Stimulated activated CD8-positive, alpha-beta memory T cell treated with anti-CD3 and anti-CD28 coated beads, Interleukin-12 subunit alpha, Interleukin-12 subunit beta, amount 100 ng/mL, for 1 hour (primary cell): ENCODE measurements at regions not wholly inside any gene's neighbourhood (a gene's known extent, or its start where the extent isn't known, plus 50 kb on each side); places are given as distances from the start of the nearest gene placed in this dataset.
"Not testable (repeated sequence)": the region's sequence is repeated elsewhere in the genome, so short reads cannot be mapped to it uniquely, and the experiment has no call there.

Source experiments
- DNase-seq: peaks from one replicate; pipeline ENCODE4 v3.0.0-alpha.2; 2020; ENCODE audit warnings: low read depth

DNA sequence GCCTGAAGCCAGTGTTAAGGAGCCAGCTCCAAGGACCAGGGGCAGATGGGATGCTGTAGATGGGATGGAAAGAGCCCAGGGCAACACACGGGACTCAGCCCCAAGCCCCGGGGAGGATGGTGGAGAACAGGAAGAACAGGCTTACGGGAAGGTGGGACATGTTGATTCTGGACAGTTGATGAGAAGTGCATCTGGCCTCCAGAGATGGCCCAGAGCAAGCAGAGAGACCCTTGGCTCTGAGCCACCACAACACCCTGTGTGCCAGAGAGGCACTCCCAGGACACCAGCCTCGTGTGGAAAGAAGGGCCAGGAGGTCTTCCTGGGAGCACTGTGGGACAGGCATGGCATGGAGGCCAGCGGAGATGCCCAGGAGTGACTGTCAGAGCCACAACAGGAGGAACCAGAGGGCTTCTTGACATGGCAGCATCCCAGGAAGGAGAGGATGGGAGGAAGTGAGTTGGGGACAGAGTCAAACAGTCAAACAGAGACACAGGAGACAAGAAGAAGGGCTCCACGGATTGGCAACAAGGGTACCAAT lies 156.3 kb upstream of the MVB12B start:
- no peak for DNase-seq

DNA sequence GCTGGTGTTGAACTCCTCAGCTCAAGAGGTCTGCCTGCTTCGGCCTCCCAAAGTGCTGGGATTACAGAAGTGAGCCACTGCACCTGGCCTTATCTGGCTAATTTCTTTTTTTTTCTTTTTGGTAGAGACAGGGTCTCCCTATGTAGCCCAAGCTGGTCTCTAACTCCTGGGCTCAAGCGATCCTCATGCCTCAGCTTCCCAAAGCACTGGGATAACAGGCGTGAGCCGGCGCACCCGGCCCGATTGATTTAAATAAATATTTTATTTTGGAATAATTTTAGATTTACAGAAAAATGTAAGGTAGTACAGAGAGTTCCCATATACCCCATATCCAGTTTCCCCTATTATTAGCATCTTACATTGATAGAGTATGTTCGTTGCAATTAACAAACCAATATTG lies 155.0 kb upstream of the MVB12B start:
- no peak for DNase-seq

DNA sequence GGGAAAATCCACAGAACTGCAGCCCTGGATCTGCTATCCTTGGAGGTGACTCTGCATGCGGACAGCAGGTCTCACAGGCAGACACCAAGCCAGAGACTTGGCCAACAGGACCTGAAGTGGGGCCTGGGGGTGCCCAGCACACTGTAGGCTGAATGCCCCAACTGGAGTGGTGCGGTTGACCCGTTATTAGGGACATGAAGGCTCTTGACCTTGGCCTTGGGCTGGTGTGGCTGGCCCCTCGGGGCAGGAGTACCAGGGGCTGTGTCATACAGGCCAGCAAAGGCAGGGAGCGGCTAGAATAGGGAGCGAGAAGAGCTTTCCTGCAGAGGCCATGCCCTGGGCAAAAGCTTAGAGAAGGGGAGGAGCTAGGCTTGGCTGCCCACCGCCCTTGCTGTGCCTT lies 153.2 kb upstream of the MVB12B start:
- DNase-seq: no peak

DNA sequence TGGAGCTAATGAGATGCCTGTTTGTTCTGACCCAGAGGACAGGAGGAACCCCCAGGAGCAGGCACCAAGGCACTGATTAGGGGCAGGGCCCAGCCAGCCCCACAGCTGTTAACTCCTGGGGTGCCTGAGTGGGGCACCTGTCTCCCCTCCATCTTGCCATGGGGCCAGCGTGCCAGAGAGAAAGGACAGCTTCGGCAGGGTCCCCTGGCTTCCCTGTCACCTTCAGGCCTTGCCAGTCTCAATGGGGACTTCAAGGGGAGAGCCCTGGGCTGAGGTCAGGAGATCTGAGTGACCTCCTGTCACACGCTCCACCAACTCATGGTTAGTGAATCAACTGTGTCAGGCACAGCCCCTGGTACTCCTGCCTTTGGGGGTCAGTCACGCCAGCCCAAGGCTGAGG lies 152.7 kb upstream of the MVB12B start:
- no peak for DNase-seq

DNA sequence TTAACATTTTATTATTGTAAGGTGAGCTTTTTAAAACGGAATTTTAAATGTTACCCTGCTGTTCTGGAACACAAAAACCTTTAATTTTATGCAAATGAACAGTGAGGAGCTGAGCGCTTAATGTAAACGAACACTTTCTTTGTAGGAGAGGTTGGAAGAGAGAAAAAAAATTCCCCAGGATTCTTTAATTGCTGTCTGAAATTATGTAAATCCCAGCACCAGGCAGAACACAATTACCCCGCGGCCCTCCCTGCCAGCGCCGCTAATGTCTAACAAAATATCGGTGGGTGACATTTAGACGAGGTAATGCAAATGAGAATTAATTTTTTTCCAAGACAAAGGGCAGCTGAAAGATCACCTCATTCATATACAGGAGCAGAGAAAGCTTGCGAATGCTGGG lies 143.4 kb upstream of the MVB12B start:
- no peak for DNase-seq

DNA sequence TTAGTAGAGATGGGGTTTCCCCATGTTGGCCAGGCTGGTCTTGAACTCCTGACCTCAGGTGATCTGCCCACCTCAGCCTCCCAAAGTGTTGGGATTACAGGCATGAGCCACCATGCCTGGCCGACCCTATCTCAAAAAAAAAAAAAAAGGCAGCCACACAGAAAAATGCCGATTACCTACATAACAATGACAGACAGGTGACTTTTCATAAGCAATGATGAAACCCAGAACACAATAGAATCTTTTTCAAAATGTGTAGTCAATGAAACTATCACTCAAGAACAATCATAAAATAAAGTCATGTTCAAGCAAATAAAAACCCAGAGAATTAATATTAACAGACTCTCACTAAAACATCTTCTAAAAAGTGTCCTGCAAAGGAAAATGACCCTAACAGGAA lies 135.6 kb upstream of the MVB12B start:
- DNase-seq: not testable (repeated sequence)

DNA sequence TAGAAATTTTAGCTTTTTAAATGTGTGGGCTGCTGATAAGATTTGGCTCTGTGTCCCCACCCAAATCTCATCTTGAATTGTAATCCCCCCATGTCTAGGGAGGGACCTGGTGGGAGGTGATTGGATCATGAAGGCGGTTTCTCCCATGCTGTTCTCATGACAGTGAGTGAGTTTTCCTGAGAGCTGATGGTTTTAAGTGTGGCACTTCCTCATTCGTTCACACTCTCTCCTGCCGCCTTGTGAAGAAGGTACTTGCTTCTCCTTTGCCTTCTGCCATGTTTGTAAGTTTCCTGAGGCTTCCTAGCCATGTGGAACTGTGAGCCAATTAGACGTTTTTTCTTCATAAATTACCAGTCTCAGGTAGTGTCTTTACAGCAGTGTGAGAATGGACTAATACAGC lies 127.8 kb upstream of the MVB12B start:
- DNase-seq: no peak

DNA sequence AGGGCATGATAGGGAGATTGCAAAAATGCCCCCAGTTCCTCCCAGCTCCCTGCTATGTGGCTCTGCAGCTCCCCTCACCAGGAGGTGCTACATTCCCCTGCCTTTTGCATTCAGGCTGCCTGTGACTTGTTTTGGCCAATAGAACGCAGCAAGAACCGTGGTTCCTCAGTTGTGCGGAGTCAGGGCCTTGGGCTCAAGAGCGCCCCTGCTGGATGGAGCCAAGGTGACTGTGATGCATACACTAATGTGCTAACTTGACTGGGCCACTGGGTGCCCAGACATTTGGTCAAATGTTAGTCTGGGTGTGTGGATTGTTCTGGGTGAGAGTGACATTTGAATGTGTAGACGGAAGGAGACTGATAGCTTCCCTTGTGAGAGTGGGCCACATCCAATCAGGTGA lies 123.3 kb upstream of the MVB12B start:
- no peak for DNase-seq

DNA sequence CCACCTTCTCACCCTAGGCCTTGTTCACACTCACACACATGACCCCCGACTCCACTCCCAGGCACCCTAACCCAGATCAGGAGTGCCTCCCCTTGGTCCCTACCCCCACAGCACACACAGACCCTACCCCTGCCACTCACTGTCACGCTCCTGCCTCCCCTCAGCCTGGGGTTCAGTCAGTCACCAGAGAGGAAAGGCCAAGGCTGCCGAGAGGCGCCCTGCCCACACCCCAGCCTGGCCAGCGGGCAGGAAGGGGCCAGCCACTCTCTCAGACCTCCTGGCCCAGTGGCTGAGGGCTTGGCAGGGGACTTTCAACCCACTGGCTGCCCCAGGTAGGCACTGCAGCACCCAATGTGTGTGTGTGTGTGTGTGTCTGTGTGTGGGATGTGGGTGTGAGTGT lies 122.4 kb upstream of the MVB12B start:
- no peak for DNase-seq

DNA sequence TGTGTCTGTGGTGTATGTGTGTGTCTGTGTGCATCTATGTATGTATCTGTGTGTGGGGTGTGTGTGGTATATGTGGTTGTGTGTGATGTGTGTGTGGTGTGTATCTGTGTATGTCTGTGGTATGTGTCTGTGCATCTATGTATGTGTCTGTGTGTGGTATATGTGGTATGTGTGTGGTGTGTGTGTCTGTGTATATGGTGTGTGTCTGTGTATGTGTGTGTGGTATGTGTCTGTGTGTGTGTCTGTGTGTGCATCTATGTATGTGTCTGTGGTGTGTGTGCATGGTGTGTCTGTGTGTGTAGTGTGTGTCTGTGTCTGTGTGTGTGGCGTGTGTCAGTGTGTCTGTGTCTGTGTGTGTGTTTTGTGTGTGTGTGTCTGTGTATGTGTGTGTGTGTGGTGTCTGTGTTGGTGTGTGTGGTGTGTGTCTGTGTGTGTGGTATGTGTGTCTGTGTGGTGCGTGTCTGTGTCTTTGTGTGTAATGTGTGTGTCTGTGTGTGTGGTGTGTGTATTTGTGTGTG lies 121.9 kb upstream of the MVB12B start:
- no peak for DNase-seq

DNA sequence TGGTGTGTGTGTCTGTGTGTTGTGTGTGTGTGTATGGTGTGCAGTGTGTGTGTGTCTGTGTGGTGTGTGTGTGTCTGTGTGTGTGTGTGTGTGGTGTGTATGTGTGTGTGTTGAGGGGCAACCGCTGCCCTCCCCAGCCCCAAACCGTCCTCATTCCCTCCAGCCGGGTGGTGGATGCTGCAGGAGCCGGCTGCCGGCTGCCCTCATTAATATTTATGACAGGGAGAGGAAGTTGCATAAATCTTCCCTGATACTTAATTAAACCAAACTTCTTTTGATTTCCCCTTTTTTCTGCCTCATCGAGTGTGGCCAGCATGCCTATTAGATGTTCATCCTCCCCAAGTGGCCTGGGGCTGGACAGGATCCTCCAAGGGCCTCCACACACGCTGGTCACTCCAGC lies 121.4 kb upstream of the MVB12B start:
- no peak for DNase-seq

DNA sequence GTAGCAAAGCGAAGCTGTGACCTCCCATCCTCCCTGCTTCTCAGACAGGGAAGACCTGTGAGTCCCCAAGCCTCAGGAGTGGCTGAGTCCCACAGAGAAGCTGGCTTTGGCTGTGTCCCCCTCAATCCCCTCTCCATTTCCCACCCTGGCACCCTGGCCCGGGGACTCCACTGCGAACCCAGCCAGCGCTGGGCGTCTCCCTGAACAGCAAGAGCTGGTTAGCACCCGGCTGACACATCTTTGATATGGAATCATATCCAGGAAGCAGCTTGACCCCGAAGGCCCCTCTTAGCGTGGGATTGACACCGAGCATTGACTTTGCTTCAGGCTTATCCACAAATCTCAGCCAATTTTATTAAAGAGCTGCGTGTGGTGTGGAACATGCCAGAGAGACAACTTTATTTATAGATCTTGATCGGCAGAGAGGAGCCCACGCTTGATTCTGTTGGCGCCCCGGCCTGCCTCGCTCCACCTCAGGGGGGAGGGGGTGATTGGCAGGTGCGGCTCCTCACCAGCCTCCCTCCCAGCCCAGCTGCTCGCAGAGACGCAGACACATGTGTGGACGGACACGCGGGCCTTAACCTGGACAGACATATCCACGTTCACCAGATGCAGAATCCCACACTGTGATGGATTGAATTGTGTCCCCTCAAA lies 120.7 kb upstream of the MVB12B start:
- no peak for DNase-seq

DNA sequence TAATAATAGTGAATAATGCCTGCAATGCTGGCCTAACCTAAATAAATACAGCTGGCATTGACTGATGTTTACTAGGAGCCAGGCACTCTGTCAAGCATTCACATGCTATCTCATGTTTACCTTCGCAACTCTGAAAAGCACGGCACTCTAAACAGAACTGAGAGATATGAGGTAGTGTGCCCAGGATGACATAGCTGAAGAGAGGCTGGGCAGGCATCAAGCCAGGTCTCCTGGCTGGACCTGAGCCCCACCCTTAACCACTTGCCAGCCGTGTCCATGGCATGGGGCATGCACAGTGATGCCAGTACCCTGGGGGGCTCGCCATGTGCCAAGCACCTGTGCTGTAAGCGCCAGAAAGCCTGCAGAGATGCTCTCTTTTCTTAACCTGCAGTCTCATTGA lies 119.4 kb upstream of the MVB12B start:
- DNase-seq: no peak

DNA sequence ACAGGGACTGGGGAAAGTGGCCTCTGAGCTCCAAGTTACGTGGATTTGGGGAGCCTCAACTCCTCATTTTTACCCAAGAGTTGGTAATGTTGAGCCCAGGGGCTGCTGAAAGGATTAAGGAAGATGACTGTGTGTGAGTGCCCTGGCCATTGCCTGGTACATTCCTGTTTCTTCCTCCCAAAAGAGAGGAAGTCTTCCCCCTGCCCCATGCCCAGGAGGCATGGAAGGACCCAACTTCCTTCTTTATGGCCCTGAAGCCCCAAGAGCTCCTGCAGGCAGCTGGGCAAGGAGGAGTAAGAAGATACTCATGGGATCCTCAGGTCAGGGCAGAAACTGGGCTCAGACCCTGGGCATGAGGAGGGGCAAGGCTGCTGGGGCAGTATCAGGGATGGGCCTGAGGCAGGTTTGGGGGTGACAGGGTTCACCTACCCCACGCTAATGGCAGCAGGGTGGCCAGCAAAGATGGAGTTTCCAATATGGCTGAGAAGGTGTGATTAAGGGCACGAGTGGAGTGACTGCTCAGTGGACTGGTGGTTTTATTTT lies 118.3 kb upstream of the MVB12B start:
- DNase-seq: no peak

DNA sequence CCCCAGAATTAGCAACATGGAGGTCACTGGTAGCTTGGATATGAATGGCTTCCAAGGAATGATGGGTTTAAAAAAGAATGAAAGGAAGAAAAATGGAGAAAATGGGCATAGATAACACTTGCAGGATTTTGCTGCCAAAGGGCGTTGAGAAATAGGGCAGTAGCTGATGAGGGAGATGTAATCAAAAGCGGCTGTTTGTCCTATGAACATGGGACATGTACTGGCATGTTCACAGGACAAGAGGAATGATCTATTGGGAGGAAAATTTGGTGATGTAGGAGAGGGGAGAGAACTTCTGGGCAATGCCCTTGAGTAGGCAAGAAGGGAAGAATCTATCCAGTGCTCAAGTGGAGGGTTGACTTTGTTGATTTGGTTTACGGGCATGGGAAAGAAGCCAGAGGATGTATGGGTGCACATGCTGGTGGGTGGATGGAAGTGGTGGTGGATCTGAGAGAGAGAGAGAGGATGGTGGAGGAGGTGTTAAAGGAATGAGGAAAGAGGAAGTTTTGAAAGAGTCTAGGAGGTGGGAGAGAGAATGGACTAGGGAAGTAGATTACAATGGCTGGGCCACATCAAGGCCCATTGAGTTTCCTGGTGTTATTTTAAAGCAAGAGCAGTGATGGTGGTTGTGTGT lies 115.1 kb upstream of the MVB12B start:
- DNase-seq: no peak

DNA sequence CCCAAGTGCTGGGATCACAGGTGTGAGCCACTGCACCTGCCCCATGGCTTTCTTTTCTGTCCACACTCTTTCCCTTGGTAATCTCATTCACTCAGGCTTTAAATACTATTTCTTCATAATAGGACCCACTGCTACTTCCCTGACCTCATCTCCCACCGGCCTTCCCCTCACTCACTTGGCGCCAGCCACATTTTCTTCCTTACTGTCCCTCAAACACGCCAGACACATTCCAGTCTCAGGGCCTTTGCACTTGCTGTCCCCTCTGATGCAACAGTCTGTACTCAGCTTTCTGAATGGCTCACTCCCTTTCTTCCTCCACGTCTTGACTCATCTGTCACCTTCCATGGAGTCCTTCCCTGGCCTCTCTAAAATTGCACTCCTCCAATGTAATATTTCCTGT lies 111.1 kb upstream of the MVB12B start:
- no peak for DNase-seq

DNA sequence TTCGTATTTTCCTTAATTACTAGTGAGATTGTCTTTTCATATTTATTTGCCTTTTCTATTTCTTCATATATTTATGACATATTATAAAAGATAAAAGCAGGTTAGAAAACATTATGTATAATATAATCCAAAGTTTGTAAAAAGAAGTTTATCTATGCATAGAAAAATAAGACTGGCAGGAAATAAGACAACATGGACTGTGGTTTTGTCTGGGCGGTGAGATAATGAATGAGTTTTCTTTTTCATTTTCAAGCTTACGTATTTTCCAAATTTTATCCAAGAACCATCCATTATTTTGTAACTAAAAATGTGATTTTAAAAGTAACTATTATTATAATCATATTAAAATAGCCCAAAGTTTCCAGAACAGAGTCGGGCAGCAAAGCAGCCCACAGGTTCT lies 109.8 kb upstream of the MVB12B start:
- DNase-seq: no peak

DNA sequence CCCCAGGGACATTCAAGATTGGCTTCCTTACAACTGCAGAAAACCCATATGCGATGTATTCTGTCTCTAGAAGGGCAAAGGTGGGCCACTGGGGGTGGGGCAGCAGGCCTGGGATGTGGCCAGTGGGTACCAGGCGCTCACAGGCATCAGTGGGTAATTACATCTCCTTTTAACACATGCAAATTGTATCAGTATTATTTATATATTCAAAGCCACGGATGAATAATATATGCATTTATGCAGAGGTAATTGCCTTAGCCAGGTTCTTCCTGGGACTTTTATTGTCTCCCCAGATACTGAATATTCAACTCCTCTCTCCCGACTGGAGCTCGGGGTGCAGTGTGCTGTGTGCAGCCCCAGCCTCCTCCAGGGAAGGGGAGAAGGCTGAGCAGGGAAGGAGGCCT lies 109.4 kb upstream of the MVB12B start:
- no peak for DNase-seq

DNA sequence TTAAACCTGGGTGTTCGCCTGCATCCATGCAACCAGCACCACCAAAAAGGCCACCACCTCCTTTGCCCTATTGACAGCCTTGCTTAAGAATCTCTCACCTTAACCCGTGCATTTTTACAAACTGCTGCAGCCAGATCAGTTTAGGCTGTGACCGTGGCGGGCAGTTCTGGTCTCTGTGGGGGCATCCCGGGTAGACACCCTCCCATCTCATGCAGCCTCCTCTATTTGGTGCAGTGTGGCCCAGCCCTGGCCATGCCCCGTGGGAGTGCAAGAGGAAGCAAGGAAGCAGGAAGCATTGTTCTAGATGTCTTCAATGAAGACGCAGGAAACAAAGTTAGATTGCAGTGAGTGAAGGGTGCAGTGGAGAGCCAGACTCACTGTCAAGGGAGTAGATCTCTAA lies 108.8 kb upstream of the MVB12B start:
- no peak for DNase-seq

DNA sequence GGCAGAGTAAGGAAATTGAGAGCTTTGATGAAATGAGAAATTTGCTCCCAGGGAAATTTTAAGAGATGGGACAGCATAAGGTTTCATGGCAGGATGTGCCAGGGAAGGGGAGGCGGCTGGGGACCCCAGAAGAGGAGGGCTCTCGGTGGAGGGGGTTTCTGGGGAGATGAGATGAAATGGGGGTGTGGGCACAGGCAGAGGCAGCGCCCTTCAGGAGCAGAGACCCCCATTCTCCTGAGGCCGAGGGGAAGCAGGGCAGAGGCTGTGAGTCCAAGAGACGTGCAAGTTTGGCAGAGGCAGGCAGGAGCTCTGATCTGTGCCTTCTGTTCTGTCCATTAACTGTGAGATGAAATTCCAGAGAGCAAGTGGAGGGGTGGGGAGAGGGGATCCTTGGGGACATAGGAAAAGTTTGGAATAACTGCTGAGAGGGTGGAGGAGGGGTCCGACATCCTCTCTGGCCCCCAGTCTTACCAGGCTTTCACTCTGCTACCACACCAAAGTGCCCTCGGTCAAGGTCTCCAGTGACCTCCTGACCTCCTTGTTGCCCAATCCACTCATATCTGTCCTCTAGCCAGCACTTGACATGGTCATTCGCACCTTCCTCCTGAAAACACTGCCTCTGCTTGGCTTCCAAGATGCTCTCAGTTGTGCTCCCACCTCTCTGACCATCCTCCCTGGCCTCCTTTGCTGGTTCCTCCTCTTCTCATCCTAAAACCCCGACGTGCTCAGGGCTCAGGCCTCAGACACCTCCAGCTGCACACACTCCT lies 108.1 kb upstream of the MVB12B start:
- no peak for DNase-seq

DNA sequence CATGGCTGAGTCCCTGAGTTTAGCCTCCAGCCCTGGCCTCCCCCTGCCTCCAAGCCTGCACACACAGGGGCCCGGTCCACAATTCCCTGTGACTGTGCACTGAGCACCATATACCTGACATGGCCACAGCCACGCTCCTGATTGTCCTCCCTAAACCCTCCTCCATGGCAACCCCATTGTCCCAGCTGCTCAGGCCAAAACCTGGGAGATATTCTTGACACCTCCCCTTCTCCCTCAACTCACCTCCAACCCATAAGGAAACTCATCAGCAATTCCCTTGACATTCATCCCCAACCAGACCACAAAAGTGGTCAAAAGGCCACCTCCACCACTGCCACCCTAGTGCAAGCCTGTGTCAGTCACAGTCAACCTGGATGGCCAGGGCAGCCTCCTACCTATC lies 107.5 kb upstream of the MVB12B start:
- DNase-seq: no peak

DNA sequence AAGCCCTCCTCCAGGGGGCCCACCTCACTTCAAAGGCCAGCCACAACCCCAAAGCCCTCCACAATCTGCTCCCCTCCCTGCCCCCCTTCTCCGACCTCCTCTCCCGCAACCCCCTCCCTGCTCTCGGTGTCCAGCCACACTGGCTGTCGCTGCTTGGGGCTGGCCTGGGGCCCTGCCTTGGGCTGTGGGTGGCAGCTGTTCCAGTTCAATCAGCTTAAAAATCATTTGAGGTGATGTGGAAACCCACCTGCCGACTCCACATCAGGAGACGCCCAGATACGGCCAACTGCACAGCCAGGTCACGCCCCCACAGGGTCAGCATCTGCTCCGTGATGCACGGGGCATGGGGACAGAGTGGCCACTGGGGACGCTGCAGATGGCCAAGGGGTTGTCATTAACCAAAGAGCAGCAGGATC lies 107.0 kb upstream of the MVB12B start:
- no peak for DNase-seq

DNA sequence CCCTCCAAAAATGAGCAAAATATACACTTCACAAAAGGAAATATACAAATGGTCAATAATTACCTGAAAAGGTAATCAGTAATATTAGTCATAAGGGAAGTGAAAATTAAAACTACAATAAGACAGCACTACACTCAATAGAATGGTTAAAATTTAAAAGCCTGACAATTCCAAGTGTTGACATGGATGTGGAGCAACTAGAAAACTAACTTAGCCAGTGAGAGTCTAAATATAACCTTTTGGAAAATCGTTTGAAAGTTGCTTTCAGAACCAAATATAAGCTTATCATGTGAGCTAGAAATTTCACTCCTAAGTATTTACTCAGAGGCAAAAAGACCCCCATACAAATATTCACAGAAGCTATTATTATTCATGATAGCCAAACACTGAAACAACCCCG lies 105.1 kb upstream of the MVB12B start:
- DNase-seq: no peak
